ENCODE measurements at regions not wholly inside any gene's neighbourhood (a gene's known extent, or its start where the extent isn't known, plus 50 kb on each side); places are given as distances from the start of the nearest gene placed in this dataset.

DNA sequence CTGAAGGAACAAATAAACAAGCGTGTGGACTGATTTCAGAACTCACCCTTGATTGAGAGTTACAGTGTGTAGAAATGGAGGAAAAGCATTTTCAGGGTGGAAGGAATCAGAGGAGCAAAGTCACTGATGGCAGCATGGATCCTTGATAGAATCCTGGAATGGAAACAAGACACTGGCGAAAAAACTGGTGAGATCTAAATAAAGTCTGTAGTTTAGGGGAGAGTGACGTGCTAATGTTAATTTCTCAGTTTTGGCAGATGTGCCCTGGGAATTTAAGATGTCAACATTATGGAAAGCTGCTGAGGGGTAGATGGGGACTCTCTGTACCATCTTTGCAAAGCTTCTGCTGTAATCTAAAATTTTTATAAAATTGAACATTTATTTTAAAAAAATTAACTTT is 378.0 kb downstream of the UQCRFS1 start:
- no peak for DNase-seq

DNA sequence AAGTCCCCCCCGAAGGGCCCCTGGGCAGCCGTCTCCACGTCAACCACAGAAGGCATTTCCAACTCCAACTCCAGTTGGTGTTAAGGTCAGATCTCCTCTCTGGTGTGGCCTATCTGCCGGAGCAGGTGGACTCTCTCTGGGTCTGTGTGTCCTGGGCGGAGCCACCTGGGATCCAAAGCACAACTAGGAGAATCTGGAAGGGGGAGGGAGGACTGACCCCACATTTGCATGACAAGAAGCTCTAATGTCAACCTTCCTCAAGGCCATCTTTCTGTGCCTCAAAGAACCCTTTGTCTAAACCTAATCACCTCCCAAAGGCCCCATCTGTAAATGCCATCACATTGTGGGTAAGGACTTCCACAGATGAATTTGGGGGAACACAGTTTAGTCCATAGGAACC is 381.5 kb downstream of the UQCRFS1 start:
- no peak for DNase-seq

DNA sequence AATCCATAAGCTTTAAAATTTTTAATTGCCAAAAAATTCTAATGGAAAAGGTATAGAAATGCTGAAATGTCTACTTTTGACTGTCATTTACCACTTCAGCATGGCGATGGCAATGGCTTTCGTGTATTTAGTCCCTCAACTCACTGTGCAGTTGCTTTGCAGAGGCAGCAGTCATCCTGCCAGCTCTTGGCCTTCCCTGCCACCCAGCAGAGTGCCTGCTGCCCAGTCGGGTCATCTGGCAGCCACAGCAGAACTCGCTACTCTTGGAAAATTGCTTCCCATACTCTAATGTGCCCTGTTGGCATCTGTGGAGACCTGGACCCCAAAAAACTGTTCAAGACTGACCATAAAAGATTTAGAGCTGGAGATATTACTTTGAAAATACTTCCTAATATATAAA is 383.2 kb downstream of the UQCRFS1 start:
- no peak for DNase-seq

DNA sequence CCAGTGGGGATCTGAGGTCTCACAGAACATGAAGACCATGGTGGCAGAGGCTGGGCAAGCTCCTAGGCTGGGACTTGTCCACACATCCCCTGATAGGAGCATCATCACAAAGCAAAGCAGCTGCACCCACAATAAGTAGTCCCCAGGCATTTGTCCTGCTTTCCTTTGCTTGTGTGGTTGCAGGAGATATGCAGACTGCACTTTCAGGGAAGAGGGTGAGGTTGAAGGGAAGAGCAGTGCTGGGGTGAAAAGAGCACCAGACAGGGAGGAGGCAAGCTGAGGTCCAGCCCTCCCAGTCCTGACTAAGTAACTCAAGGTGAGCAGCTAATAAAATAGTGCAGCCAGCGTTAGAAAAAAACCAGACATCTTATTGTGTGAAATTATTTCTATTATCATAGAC is 383.6 kb downstream of the UQCRFS1 start:
- no peak for DNase-seq

DNA sequence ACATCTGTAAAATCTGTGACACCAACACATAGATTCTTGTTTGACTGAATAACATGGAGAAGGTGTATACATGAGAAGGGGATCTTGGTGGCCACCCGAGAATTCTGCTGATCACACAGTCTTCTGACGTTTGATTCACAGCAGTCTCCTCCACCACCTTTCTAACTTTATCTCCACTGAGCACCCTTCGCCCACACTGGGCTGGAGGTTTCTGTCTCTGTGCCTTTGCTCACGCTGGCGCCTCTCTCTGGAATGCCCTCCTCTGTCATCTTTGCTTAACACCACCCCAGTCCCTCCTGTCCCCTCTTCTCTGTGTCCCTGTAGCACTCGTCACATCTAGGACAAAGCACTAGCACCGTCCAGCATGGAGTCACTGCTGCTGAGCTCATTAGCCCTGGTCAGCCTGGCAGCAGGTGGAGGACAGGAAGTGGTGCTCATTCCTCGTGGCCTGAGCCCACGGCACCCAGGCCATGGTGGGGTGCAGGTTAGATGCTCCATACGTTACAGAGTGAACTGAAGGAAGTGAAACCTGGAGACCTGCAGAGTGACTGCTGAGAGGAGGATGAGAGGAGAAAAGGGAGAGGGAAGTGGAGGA is 384.6 kb downstream of the UQCRFS1 start:
- DNase-seq = no peak

DNA sequence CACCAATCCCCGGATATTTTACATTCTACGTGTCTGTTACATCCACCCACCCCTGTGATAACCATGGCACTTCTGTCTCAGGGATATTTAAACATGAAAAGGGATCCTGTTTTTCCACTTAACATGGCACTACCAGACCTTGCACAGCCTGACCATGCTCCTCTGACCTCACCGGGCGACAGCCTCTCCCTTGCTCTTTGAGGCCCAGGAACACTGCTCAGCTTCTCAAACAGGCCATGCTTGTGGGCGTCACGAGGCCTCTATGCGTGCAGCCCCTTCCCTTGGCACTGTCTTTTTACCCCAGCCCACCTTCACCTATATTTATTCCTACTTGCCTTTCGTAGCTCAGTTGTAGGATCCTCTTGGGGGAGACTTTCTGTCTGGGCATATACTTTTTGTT is 385.6 kb downstream of the UQCRFS1 start:
- DNase-seq = no peak

DNA sequence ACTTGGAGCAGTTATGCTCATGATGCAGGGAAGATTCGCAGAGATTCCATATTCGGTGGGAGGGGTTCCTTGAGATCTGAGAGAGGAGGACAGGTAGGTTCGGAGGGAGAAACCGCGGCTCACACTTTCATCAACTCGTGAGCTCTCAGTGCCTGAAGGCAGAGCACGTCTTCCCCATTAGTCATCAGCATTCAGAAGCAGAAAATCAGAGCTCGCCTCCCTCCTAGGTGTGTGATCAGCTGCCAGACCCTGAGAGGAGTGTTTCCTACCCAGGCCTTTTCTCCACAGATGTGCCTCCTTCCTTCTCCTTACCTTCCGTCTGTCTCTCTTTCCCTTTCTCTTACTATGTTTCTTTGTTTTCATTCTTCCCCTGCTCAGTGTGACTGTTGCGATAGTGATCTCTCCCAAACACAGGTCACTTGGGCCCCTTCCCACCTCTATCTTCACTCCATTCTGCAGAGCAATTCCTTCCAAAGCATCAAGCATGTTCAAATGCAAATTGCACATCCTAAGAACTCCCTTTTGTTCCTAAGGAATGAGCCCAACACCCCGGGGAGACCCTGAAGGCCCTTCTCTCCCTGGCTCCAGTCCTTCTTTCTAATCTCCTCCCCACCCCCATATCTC is 389.5 kb downstream of the UQCRFS1 start:
- DNase-seq = no peak

DNA sequence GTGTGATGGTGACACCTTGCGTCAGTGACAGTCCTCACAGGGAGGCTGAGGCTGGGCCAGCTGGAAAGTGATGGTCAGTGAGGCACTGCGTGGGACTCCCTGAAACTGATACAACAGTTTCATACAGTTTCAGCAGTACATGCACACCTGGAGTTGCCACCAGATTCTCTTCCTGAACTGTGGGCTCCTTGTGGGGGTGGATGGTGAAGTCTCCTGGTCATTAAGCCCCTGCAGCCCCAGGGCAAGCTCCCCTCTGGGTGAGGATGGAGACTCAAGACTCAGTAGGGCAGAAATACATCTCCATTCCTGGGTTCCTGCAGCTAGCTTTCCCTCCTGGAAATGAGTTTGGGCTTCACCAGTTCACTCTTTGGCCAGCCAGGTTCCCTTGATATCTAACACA is 392.7 kb downstream of the UQCRFS1 start:
- no peak for DNase-seq

DNA sequence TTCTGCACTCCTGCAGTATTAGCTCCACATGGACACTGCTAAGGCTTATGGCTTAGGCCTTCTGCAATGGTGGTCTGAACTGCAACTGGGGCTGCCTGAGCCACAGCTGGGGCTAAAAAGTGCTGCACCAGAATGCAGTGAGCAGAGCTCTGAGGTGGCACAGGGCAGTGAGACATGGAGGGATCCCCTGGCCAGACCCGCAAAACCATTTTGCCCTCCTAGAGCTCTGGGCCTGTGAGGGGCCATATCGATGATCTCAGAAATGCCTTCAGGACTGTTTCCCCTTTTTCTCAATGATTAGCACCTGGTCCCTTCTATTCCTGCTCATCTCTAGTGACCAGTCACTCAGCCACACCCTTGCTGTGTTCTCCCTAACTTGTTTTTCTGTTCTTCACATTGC is 397.7 kb downstream of the UQCRFS1 start:
- DNase-seq = no peak

DNA sequence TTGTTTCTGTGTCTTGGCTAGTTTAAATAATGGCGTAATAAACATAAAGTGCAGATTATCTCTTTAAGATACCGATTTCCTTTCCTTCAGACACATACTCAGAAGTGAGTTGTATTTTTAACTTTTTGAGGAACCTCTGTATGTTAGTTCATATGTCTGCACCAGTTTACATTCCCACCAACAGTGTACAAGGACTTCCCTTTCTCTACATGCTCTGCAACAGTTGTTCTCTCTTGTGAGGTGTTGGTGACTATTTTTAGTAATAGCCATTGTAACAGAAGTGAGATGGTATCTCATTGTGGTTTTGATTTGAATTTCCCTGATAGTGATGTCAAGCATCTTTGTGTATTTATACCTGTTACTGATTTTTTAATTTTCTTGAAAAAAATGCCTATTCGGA is 418.6 kb downstream of the UQCRFS1 start:
- peak; percentile 89 for DNase-seq

DNA sequence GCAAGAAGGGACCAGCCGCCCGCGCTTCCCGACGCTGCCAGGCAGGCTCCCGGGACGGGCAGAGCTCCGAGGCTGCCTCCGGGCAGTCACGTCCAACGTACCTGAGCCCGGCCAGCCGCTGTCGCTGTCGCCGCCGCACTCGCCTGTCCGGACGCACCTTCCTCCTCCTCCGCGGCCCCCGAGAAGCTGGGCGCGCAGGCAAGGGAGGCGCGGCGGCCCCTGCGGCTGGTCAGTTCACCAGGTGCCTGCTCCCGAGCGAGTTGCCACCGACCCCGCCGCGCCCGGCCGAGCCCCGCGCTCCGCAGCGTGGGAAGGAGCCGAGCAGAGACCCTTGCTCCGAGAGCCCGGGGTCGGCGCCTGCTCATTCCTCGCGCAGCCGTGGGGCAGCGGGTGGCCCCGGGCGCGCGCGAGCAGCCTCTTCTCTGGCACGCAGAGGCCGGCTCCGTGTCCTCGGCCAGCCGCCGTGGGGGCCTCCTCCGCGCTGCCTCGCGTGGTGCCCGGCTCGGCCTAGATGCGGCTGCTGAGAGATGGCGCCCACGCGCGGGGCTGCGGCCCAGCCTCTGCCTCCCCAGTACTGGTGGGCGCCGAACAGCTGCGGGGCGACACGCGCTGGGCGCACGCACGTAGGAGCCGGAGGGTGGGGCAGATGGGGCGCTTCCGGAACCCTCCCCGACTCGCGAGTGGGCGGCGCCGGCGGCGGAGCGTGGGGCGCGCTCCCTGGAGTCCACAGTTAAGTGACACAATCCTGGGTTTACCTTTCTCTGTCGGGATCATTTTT is 419.4 kb downstream of the UQCRFS1 start:
- DNase-seq = no peak

DNA sequence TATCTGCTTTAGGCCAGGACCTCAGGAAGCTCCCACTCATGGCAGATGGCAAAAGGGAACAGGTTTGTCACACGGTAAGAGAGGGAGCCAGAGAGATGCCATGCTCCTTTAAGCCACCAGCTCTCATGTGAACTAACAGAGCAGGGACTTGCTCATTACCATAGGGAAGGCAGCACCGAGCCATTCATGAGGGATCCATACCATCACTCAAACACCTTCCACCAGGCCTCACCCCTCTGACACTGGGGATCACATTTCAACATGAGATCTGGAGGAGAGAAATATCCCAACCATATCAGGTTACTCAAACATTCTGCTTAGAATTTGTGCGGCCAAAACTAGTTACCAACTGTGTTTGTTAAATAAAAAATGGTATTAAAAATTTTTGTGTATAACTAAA is 427.0 kb downstream of the UQCRFS1 start:
- DNase-seq = no peak

DNA sequence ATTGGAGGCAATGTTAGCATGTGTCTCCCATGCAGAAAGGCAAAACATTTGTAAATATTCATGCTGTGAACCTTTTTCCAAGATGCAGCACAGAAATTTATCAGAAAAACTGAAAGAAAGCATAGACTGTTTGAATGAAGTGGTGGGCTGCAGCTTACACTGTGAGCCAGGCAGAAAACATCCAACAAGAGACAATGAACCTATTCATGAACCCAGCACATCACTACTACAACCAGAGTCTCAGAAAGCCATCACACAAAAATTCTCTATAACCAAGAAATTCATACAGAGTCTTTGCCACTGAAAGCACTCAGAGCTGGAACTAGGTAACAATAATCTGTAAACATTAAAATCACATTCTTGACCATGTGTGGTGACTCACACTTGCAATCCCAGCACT is 448.9 kb downstream of the UQCRFS1 start:
- DNase-seq = no peak

DNA sequence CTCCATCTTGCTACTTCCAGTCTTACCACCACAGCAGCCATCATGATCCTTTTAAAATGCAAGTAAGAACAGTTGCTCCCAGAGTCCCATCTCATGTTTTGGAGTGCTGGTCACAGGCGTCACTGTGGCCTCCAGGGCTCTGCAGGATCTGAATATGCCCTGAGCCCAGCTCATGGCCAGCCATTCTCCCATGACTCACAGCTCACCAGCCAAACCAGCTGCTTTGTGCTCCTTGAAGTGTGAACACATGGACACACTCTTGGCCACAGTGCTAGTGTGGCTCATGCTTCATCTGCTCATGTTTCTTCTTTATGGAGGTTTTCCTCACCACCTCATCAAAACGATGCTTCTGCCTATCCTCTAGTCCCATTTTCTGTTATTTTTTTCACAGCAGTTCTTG is 466.5 kb downstream of the UQCRFS1 start:
- DNase-seq = no peak

DNA sequence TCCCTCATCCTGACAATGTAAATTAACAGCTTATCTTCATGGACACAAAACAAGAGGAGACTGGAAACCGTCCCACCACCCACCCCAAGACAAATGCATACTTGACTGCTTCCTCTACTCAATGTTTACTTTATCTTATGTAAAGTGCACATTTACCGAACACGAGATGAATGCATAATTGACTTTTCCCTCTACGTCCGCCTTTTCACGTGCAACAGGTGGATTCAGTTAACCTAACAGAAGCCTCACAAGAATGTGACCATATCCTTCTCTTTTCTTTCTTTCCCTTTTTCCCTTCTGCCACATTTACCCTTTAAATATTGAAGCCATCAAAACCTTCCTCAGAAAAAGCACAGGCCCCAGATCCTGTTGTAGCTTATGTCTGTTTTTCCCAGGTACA is 468.0 kb downstream of the UQCRFS1 start:
- DNase-seq = no peak

DNA sequence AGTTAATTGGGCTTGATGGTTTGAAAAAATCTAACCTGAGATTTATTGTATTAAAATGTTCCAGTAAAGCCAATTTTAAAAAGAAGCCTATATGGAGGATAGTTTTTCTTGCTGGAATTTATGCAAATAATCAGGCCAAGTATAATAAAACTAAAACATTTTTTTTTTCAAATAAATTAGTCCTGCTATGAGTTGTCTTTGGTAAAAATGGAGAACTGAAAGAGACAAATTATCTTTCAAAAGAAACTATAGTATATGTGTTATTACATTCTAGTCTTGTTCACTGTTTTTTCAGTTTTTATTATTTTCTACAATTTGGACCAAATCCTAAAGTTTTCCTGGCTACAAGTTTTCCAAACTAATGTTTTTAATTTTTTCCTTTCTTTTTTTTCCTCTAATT is 468.9 kb downstream of the UQCRFS1 start:
- peak; percentile 38 for DNase-seq

DNA sequence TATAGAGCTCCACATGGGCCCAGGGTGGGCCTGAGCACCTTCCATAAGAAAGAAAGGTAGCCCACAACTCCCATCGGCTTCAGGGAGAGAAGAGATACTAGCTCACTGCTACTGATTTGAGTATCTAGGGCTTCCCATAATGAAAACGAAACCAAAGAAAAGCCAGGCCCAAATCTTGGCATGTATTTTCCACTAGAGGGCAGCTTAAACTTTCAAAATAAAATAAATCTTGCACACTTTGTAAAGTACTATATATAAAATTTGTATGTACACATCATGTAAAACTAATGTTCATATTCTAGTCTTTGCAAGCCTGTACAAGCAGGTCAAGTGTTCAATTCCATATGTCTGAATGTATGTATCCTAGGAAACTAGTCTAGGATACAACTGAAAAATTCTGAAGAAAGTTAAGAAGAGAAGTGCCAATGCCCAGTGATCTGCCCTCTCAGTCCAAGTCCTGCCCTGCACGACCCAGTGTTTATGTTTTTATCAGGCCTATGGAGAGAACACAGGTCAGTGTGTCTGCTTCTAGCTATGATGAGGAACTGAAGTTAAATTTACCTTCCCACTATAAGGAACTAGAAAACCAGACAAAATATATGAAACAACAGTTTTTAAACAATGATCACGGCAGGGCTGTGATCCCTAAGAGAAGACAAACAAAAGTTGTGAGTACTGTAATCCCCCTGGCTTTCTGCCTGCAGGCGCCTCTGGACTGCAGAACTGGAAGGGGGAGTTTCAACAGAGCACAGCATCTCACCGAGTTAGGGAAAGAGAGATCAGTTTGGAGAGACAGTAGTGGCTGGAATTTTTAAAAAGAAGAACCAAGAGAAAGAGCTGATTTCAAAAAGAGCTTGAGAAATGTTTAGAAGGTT is 475.7 kb downstream of the UQCRFS1 start:
- peak; percentile 67 for DNase-seq

DNA sequence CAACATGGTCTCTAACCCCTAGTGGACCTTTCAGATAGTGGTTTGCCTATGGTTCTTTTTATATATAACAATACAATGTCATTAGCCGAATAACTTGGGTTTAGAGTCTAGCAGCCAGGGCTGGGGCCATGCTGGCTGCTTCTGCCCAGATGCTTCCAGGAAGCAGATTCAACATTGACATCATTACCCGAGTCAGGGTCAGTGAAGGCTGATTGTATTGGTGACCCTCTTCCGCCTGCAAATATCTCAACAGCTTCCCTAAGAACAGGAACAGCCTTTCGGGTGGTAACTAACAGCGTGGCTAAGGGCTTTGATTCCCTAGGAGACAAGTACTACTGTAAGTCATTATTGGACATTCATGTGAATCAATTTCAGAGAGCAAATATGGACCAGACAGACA is 476.4 kb downstream of the UQCRFS1 start:
- DNase-seq = no peak

DNA sequence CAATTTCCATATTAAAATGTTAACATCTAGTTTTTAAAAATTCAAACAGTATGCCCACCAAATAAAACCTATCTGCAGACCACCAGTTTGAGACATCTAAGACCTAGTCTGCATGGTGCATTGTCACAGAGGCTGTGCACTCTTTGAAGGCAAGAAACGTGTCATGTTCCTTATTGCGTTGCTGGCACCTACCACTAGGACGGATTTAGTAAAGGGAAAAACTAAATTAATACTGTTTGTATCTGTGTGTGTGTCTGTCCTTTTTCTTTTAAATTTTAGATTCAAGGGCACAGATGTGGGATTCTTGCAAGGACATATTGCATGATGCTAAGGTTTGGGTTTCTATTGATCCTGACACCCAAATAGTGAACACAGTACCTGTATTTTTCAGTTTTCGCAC is 481.4 kb downstream of the UQCRFS1 start:
- DNase-seq = no peak

DNA sequence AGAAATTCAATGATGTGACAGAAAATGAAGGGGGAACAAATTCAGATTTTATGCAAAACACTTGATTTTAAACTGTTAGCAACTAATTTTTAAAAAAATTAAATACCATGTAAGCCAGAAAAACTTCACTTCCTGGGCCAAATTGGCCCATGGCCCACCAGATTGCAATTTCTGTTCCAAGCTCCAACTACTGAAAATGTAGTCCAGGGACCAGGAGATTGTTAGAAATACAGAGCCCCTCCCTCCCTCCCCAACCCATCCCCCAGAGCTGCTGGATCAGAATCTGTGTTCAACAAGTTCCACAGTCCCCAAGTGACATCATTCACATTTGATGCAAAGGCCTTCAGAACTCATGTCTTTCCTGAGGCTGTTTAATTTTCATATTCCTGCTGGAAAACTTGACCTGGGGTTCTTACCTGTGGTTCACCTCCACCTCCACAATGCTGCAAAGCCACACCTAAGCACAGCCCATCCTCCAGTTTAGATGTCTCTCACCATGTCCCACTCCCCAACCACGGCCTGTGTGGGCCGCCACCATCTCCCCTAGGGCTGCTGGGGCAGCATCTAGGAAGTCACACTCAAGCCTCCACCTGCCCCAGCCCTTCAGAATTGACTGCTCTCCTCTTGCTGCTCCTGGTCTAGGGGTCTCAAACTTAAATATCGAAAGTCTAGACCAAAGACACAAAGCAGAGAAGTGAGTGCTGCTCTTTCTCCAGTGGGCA is 482.0 kb downstream of the UQCRFS1 start:
- DNase-seq = no peak

DNA sequence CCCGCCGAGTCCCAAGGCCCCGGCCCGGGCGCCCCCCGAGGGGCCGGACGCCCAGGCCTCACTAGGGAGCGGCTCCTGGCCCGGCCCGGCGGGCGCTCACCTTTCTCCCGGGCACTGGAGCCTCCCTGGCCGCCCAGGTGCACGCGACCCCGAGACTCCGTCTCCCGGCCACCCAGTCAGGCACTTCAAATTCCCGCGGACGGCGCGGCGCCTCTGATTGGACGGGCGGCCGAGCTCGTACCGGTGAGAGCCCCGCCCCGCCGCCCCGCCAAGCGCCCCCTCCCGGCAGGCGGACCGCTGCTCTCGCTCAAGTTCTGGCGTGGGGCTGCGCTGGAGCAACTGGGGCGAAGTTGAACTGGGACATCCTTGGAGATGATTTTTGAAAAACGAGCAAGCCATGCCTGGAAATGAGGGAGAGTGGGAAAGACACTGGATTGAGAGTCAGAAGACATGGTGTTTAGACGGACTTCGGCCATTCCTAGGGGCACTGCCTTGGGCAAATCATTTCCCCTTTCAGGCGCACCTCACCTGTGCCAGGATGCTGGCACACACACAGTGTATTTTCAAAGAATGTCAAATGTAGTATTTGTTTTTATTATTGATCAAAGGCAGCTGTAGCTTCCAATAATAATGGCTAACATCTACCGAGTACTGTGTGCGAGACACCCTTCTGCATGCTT is 485.3 kb downstream of the UQCRFS1 start:
- no peak for DNase-seq

Data from MV-4-11 (cell line).